ENCODE measurements at regions not wholly inside any gene's neighbourhood (a gene's known extent, or its start where the extent isn't known, plus 50 kb on each side); places are given as distances from the start of the nearest gene placed in this dataset.

- TF ChIP-seq YY1 (IDR thresholded peaks at IDR 0.05; ENCODE audit: extremely low read depth, insufficient replicate concordance, low read depth, low read length) = no peak
- no peak for TF ChIP-seq CEBPB (IDR thresholded peaks at IDR 0.05; ENCODE audit: low read depth)
- no peak for TF ChIP-seq EZH2phosphoT487 (IDR thresholded peaks at IDR 0.05; ENCODE audit: borderline replicate concordance)
Measured at GRCh38 chr15:26037369-26037768, 174.2 kb upstream of the ATP10A start (continued).

- Histone ChIP-seq H3K9me2 (ENCODE audit: insufficient read depth) (no peaks in the 10 kb centered on the region), H3K36me3 (ENCODE audit: control insufficient read depth in 1 of 2, insufficient read depth in 2 of 2, low read length in 2 of 2) (no peaks in the 10 kb centered on the region), H3K79me2 (ENCODE audit: insufficient read depth, low read length) (no peaks in the 10 kb centered on the region), H3K27me3 (ENCODE audit: insufficient read depth, low read length) (no peaks in the 10 kb centered on the region), H3K4me3 (replicated peaks in 1 of 2; ENCODE audit: low read depth in 1 of 2, low read length in 2 of 2) (no peak overlapping the region), H2AFZ (ENCODE audit: low read depth, low read length, poor library complexity, severe bottlenecking) (no peak overlapping the region), H3K4me2 (ENCODE audit: low read length) (no peak overlapping the region), H4K20me1 (ENCODE audit: insufficient read depth) (no peaks in the 10 kb centered on the region), H3K9me3 (ENCODE audit: control insufficient read depth in 1 of 2, insufficient read depth in 1 of 2, low read depth in 1 of 2, low read length in 2 of 2) (peaks cover 8 to 30% of the 10 kb centered on the region in 2 experiments; a peak in 2 of 4 replicates), H3K27ac (ENCODE audit: low read depth, low read length) (no peak overlapping the region), H3K9ac (ENCODE audit: low read length) (no peak overlapping the region), H3K4me1 (ENCODE audit: control insufficient read depth in 1 of 2, insufficient read depth in 2 of 2, low read length in 2 of 2) (no peaks in the 10 kb centered on the region)
- DNase-seq (ENCODE audit: low read depth, low spot score) = no peak
- POLR2A ChIA-PET = no interaction called here
- intact Hi-C loops (cut with micrococcal nuclease) = no loop called here
- RAD21 ChIA-PET (ENCODE audit: low non-redundant PET in 1 of 2, low total read pairs in 2 of 2, uncharacterized antibody in 2 of 2, unreplicated experiment in 2 of 2) = no interaction called here
- no peak for ATAC-seq
- BruUV-seq (replicated peaks) = no TSS peak
- CTCF ChIA-PET = no interaction called here
- TF ChIP-seq EZH2 (IDR thresholded peaks at IDR 0.05) = no peak
- no peak for TF ChIP-seq ATF3 (IDR thresholded peaks at IDR 0.05)
- TF ChIP-seq JUND (IDR thresholded peaks at IDR 0.05) = no peak
- no peak for TF ChIP-seq REST (IDR thresholded peaks at IDR 0.05; ENCODE audit: low read depth)
- no peak for TF ChIP-seq YY1 (IDR thresholded peaks at IDR 0.05; ENCODE audit: extremely low read depth, insufficient replicate concordance, low read depth, low read length)
- no peak for TF ChIP-seq CEBPB (IDR thresholded peaks at IDR 0.05; ENCODE audit: low read depth)
- TF ChIP-seq POLR2A (IDR thresholded peaks at IDR 0.05; ENCODE audit: borderline replicate concordance, extremely low read depth, insufficient read depth, insufficient read length) = no peak
- no peak for TF ChIP-seq CBX3 (IDR thresholded peaks at IDR 0.05; ENCODE audit: low read depth)
- no peak for TF ChIP-seq EZH2phosphoT487 (IDR thresholded peaks at IDR 0.05; ENCODE audit: borderline replicate concordance)
Measured at GRCh38 chr15:26033493-26033892, 170.4 kb upstream of the ATP10A start.
